Peyer's patch (tissue), 4 donors: ENCODE measurements at regions not wholly inside any gene's neighbourhood (a gene's known extent, or its start where the extent isn't known, plus 50 kb on each side); places are given as distances from the start of the nearest gene placed in this dataset.

Experiments
- DNase-seq, 3 donors: peaks; one replicate each; pipeline ENCODE4 v3.0.0-alpha.2; 2017 to 2019
- H3K27ac ChIP-seq, 4 donors: fragments of 200-600 bp; sonication (generic); one replicate each; pipeline ENCODE4 v1.5.1; 2016 to 2019
- H3K27me3 ChIP-seq, 2 donors: fragments of 200-600 bp; sonication (generic); one replicate each; pipeline ENCODE4 v1.5.1; 2019
- H3K36me3 ChIP-seq, 3 donors: fragments of 200-600 bp; sonication (generic); one replicate each; pipeline ENCODE4 v1.5.1; 2016 to 2019
- H3K4me1 ChIP-seq, 4 donors: fragments of 200-600 bp; sonication (generic); one replicate each; pipeline ENCODE4 v1.5.1; 2016 to 2019
- H3K4me3 ChIP-seq, 4 donors: fragments of 200-600 bp; sonication (generic); 1 replicate in 3 of 4; 2 replicates in 1 of 4; pipeline ENCODE4 v1.5.1; 2016 to 2019; ENCODE audit warnings: mild to moderate bottlenecking in 1 of 4
- H3K9me3 ChIP-seq, 4 donors: fragments of 200-600 bp; sonication (generic); one replicate each; pipeline ENCODE4 v1.5.1; 2016 to 2019; ENCODE audit warnings: mild to moderate bottlenecking in 1 of 4
- POLR2A ChIP-seq, 2 donors: fragments of 450-650 bp; IDR thresholded peaks; one replicate each; pipeline ENCODE4 v1.5.1; 2017; ENCODE audit warnings: antibody characterized with exemption in 2 of 2, mild to moderate bottlenecking in 2 of 2, moderate library complexity in 2 of 2
- TF ChIP-seq, protein P1 (sequence below), 6 experiments: fragments of 450-650 bp in 4 of 6; fragments of 200-600 bp in 2 of 6; sonication (generic) in 1 of 6; IDR thresholded peaks; one replicate each; pipeline ENCODE4 v1.5.1; 2017 to 2019; ENCODE audit warnings: antibody characterized with exemption in 6 of 6, mild to moderate bottlenecking in 3 of 6, moderate library complexity in 1 of 6

DNA sequence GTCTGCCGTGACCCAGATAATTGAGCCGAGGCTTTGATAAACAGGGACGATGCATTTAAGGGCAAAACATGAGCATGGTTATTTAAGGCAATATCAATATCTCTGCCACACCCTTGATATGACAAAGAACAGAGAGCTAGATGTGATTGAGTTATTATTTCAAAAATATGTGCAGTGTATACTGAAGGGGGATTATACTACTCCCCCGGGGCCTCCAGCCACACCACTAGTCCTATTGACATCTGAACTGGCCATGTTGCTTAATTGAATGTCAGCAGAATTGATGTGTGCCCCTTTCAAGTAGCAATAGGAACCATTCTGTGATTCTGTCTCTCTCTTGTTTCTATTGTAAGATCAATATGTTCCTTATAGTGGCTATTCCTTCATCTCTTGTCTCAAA lies 794.8 kb upstream of the SEL1L start:
- Histone ChIP-seq H3K27me3 (no peaks in the 10 kb centered on the region), H3K27ac (no peak overlapping the region), H3K36me3 (no peaks in the 10 kb centered on the region), H3K4me1 (no peaks in the 10 kb centered on the region), H3K9me3 (no peaks in the 10 kb centered on the region), H3K4me3 (no peak overlapping the region)
- no peak for DNase-seq
- TF ChIP-seq, protein P1, sequence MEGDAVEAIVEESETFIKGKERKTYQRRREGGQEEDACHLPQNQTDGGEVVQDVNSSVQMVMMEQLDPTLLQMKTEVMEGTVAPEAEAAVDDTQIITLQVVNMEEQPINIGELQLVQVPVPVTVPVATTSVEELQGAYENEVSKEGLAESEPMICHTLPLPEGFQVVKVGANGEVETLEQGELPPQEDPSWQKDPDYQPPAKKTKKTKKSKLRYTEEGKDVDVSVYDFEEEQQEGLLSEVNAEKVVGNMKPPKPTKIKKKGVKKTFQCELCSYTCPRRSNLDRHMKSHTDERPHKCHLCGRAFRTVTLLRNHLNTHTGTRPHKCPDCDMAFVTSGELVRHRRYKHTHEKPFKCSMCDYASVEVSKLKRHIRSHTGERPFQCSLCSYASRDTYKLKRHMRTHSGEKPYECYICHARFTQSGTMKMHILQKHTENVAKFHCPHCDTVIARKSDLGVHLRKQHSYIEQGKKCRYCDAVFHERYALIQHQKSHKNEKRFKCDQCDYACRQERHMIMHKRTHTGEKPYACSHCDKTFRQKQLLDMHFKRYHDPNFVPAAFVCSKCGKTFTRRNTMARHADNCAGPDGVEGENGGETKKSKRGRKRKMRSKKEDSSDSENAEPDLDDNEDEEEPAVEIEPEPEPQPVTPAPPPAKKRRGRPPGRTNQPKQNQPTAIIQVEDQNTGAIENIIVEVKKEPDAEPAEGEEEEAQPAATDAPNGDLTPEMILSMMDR (IDR thresholded peaks at IDR 0.05), result no peak
- TF ChIP-seq POLR2A (IDR thresholded peaks at IDR 0.05), result no peak

DNA sequence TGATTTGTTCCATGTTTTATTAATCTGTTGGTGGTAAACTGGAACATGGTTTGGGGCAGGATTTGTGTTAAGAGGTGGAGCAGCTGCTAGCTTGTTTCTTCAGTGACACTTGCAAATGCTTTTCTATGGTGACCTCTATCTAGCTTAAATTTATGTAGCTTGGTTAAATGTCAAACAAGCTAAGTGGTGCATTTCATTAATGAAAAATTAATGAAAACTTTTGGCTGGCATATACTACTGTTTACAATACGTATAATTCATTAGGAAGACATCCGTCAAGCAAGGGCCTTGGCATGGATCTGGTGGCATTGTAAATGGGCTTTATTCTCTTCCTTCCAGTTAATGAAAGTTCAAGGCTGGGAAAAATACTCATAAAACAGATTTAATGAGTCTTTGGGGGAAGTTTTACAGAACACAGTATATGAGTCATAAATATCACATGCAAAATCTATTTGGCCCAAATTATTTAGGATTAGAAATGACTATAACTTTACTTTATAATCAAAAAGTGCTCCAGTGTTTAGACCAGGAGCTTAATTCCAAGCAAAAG lies 807.7 kb upstream of the SEL1L start:
- Histone ChIP-seq H3K4me3 (no peak overlapping the region), H3K27me3 (no peaks in the 10 kb centered on the region), H3K36me3 (no peaks in the 10 kb centered on the region), H3K9me3 (no peaks in the 10 kb centered on the region), H3K27ac (no peak overlapping the region), H3K4me1 (no peaks in the 10 kb centered on the region)
- no peak for TF ChIP-seq POLR2A (IDR thresholded peaks at IDR 0.05)
- TF ChIP-seq, protein P1 (IDR thresholded peaks at IDR 0.05), result no peak
- no peak for DNase-seq

- TF ChIP-seq POLR2A (IDR thresholded peaks at IDR 0.05), result no peak
- TF ChIP-seq, protein P1 (IDR thresholded peaks at IDR 0.05), result no peak
- H3K9me3 ChIP-seq, result no peaks in the 10 kb centered on the region
- H3K27ac ChIP-seq, result no peak overlapping the region
- DNase-seq, result no peak
- H3K4me1 ChIP-seq, result no peaks in the 10 kb centered on the region
- H3K4me3 ChIP-seq, result no peak overlapping the region
- no peaks in the 10 kb centered on the region for H3K27me3 ChIP-seq
- no peaks in the 10 kb centered on the region for H3K36me3 ChIP-seq
Observed at GRCh38 chr14:82342596-82342995, 808.9 kb upstream of the SEL1L start.

DNA sequence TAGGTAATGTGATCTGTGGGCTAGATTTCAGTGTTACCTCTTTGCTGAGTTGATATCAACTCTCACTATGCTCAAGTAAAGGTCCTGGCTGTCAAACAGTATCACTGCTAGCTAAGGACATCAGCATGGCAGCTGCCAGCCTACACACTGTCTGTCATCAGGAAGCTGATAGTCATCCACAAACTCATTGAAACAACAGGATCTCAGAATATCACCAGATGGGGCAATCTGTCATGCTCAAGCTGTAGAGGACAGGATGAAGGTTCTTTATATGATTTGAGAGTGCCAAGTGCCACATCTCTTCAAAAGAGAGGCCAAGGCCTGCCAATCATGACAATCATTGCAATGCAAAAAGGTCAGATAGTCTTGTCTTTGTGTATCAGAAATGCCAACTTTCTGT lies 811.5 kb upstream of the SEL1L start:
- H3K27ac ChIP-seq, result no peak overlapping the region
- no peak for DNase-seq
- no peak for TF ChIP-seq POLR2A (IDR thresholded peaks at IDR 0.05)

DNA sequence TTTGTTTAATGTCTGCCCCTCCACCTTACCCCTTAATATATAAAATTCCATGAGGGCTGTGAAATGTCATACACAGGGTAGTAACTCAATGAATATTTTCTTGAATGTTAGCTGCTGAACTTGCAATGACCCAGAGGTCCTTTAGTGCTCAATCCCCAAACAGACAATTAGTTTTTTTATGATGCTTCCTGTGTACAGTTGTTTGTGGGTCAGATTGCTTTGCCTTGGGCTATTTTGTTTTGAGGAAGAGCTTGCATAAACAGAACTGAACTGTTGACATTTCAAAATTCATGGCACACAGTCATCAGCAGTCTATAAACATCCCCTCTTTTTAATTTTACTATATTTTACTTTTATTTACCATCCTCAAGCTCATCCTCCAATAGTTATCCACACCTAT lies 820.5 kb upstream of the SEL1L start:
- Histone ChIP-seq H3K4me3 (no peak overlapping the region), H3K36me3 (no peaks in the 10 kb centered on the region), H3K27ac (no peak overlapping the region), H3K27me3 (no peaks in the 10 kb centered on the region), H3K9me3 (no peaks in the 10 kb centered on the region), H3K4me1 (no peaks in the 10 kb centered on the region)
- no peak for TF ChIP-seq POLR2A (IDR thresholded peaks at IDR 0.05)
- TF ChIP-seq, protein P1 (IDR thresholded peaks at IDR 0.05), result no peak
- DNase-seq, result no peak

More for the DNA sequence above, 811.5 kb upstream of the SEL1L start:
- no peaks in the 10 kb centered on the region for H3K36me3 ChIP-seq
- H3K4me3 ChIP-seq, result no peak overlapping the region
- H3K4me1 ChIP-seq, result no peaks in the 10 kb centered on the region
- H3K27me3 ChIP-seq, result no peaks in the 10 kb centered on the region
- H3K9me3 ChIP-seq, result no peaks in the 10 kb centered on the region

- no peak overlapping the region for H3K27ac ChIP-seq
- H3K4me3 ChIP-seq, result no peak overlapping the region
- H3K27me3 ChIP-seq, result no peaks in the 10 kb centered on the region
- no peaks in the 10 kb centered on the region for H3K4me1 ChIP-seq
- no peaks in the 10 kb centered on the region for H3K9me3 ChIP-seq
- TF ChIP-seq POLR2A (IDR thresholded peaks at IDR 0.05), result no peak
- TF ChIP-seq, protein P1 (IDR thresholded peaks at IDR 0.05), result no peak
- DNase-seq, result no peak
- H3K36me3 ChIP-seq, result no peaks in the 10 kb centered on the region
Observed at GRCh38 chr14:82359201-82359600, 825.5 kb upstream of the SEL1L start.
